DMS 273 (cell line): ENCODE measurements at regions not wholly inside any gene's neighbourhood (a gene's known extent, or its start where the extent isn't known, plus 50 kb on each side); places are given as distances from the start of the nearest gene placed in this dataset.
"Not testable (repeated sequence)": the region's sequence is repeated elsewhere in the genome, so short reads cannot be mapped to it uniquely, and the experiment has no call there.

Experiments
- DNase-seq: peaks from one replicate; lab custom pipeline; 2025; ENCODE audit not compliant: unreplicated experiment; lab: John Stamatoyannopoulos, UW

DNA sequence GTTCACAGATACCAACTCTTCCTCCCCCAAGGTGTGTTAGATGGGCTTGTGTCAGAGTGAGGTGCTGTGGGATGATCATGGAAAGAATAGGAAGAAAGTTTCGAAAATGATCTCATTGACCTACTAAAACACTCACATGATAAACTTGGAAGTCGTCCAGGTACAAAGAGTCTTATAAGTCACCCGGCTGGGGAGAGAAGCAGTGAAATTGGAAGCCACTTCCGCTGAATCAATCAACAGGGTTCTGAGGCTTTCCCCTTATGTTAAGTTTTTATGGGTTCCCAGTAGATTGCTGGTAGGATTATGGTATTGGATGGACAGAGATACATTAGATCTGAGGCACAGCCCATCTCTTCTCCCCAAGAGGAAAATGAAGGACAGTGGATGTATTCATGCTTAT lies 218.8 kb upstream of the MSX2 start:
- no peak for DNase-seq

GRCh38 chr5:174510782-174511453 lies 213.5 kb upstream of the MSX2 start:
- not testable (repeated sequence) for DNase-seq

DNA sequence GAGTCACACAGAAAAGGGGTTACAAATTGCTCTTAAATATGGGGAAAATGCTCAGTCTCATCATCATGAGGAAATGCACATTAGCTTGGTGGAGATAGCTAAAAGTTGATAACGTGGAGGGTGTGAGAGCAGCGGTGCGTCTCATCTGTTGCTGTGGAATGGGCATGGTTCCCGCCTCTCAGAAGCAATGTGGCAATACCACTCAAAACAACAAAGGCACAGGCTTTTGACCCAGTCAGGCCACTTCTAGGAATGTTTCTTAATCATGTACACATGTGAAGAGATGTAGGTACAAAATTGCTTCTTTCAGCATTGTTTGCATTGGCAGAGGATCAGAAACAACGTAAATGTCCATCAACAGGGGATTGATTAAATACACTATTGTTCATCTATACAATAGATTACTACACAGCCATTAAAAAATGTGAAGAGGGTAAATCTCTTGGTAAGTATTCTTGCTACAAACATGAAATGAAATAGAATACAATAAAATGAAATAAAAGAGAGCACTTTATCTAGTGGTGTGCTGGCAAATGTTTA lies 212.6 kb upstream of the MSX2 start:
- no peak for DNase-seq

DNA sequence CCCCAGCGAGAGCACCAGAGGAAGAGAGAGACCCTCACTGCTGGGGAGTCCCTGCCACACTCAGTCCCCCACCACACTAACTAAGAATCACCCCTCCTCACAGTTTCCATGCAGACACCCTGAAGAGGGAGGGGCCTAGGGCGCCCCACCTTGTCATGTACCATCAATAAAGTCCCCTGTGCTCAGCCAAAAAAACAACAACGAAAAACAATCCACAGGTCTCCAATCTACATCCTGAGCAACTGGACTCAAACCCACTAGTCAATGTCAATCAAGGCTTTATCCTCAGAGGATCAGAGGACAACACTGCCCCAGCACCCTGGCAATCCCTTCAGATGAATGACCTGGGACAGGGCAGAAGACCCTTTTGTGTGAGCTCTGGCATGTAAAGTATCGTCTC lies 210.1 kb upstream of the MSX2 start:
- DNase-seq = no peak

DNA sequence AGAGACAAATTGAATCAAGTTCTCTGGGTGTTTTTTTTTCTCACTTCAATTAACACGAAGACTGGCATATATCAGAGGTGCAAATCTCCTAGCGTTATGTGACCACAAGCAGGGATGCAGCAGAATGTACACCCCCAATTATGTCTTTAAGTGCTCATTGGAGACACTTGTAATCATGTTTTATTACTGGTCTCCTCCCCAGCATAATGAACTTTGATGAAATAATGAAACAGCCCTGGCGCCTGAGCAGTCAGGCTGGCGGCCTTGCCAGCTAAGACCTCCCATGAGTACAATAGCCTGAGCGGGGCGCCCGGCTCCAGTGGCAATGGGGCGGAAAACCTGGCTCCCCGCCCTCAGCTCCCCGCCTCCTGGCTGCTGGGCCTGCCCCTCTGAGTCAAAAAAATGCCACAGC lies 209.4 kb upstream of the MSX2 start:
- no peak for DNase-seq

DNA sequence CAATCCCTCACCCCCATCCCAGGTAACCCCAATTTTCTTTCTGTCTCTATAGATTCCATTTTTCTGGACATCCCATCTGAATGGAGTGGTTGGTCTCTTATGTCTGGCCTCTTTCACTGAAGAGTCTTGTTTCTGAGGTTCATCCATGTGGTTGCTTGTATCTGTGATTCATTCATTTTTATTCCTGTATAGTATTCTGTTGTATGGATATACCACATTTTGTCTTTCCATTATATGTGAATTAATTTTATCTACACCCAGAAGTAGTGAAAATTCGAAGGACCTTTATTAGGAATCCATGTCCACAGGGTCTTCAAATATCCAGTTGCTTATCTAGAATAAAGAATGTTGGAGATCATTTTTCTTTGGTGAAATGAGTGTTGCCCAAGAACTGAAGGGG lies 207.6 kb upstream of the MSX2 start:
- no peak for DNase-seq

- no peak for DNase-seq
Measured at GRCh38 chr5:174518512-174518911, 205.9 kb upstream of the MSX2 start.

- no peak for DNase-seq
Measured at GRCh38 chr5:174520420-174521396, 203.7 kb upstream of the MSX2 start.

DNA sequence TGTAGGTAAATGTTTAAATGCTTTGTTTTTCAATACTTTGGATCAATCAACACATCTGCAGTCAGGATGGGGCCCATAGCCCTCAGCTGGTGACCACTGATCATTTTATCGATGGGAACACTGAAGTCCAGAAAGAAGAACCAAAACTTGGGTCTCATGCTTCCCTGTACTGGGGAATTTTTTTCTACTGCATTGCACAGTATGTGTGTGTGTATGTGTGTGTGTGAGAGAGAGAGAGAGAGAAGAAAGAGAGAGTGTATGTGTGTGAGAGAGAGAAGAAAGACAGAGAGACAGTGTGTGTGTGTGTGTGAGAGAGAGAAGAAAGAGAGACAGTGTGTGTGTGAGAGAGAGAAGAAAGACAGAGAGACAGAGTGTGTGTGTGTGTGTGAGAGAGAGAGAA lies 202.9 kb upstream of the MSX2 start:
- no peak for DNase-seq

DNA sequence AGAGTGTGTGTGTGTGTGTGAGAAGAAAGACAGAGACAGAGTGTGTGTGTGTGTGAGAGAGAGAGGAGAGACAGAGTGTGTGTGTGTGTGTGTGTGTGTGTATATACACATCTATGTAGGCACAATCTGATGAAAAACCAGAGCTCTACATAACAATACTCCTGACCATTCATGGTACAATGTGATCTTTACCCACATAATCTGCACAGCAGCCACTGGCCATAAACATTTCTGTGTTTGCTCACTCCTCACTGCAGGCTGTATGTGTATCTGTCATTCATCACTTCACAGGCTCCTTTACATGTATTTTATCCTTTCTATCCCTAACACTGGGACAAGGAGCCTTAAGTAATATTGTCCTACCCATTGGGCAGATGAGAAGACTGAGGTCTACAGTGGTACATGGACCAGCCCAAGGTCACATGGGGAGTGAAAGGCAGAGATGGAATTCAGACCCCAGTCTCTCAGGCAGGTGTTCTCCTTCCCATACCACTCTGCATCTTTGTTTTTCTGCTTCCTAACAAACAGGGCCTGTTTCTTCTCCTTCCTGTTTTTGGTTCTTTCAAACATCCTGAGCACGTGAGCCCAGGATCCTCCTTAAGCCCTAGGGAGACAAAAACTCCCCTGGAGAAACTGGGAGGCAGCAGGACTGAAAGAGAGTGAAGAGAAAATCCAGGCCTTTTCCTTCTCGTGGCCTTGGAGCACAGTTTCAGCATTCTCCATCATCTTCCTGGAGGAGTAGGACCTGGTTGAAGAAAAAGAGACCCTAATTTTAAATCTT lies 201.7 kb upstream of the MSX2 start:
- DNase-seq = no peak

GRCh38 chr5:174523311-174524071 lies 200.9 kb upstream of the MSX2 start:
- no peak for DNase-seq

DNA sequence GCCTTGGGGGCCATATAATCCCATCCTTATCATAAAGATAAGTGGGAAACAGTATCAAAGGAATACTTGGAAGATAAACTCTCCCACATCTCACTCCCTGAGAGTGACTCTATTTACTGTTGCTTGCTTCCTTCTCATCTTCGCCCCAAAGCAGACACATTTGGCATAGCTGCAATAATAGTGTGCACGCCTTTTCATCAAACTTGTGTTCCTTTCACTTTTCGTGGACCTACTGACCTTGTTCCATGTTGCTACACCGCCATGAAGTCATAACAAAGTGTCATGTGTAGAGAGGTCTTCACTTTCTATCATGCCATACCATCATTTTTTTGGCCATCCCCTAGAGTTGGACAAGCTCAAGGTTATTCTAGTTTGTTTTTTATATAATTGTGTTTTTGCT lies 200.0 kb upstream of the MSX2 start:
- DNase-seq = no peak

DNA sequence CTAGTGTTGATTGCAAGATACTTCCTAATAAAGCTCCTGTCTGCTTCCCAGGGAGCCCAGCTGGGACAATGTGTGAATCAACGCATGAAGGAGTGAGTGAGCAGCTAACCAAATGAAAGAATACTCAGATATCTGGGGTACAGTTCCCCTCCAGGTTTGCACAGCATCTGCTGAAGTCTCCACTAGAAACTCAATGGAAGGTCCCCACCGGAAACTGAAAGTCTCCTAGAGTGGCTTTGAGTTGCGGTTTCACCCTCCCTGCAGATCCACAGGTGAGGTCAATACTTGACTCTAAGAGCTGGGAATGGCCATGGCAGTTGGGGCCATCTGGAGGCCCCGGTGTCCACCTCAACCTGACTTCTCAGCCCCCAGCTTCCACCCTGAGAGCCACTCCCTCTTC lies 198.2 kb upstream of the MSX2 start:
- no peak for DNase-seq

DNA sequence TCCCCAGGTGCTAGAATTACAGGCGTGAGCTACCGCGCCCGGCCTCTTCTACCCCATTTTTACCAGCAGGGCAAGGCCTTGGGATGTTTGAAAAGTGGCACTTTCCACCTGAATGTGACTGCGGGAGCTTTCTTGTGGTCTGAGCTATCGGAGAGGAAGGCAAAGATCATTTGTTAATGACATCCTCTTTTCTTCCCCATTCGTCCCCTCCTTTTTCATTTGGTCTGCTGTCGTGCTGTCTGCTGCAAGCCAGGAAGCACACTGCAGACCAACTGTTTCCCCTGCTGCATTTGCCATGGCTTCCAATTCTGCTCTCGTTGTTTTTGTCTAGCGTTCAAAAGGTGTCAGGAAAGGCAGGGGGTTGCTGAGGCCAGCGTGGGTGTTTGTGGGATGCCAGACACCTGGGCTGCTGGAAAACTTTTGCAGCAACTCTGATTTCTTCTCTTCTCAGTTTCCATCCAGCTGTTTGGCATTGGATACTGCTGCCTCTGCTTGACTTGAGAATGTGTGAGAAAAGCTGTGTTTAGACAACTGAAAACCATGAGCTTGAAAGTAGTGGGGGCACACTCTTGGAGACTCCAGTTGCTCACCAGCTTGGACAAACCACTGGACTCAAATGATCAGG lies 196.4 kb upstream of the MSX2 start:
- DNase-seq = no peak

- DNase-seq = no peak
Measured at GRCh38 chr5:174528821-174529544, 195.4 kb upstream of the MSX2 start.

- DNase-seq = no peak
Measured at GRCh38 chr5:174529925-174530681, 194.3 kb upstream of the MSX2 start.

GRCh38 chr5:174531782-174532191 lies 192.6 kb upstream of the MSX2 start:
- no peak for DNase-seq
